Gastrocnemius medialis (tissue), 4 donors: ENCODE measurements at regions not wholly inside any gene's neighbourhood (a gene's known extent, or its start where the extent isn't known, plus 50 kb on each side); places are given as distances from the start of the nearest gene placed in this dataset.

ENCODE experiments used
- CTCF ChIP-seq, 5 experiments: fragments of 450-650 bp in 3 of 5; fragments of 200-600 bp in 2 of 5; sonication (generic) in 2 of 5; IDR thresholded peaks in 4 of 5; conservative IDR thresholded peaks in 1 of 5; 1 replicate in 4 of 5; 2 replicates in 1 of 5; pipeline ENCODE4 v1.5.1; 2016 to 2019; ENCODE audit warnings: antibody characterized with exemption in 5 of 5, mild to moderate bottlenecking in 3 of 5, moderate library complexity in 3 of 5
- POLR2A ChIP-seq, 2 donors: fragments of 450-650 bp; IDR thresholded peaks; one replicate each; pipeline ENCODE4 v1.6.1; 2017; ENCODE audit warnings: antibody characterized with exemption in 2 of 2, mild to moderate bottlenecking in 2 of 2, moderate library complexity in 2 of 2

GRCh38 chr2:45293182-45293581, 283.9 kb upstream of the SIX2 start:
- no peak for TF ChIP-seq CTCF (IDR thresholded peaks at IDR 0.05 in 4 of 5, conservative IDR thresholded peaks at IDR 0.05 in 1 of 5)
- TF ChIP-seq POLR2A (IDR thresholded peaks at IDR 0.05) = no peak
